Prostate gland (tissue), 2 donors: ENCODE measurements at regions not wholly inside any gene's neighbourhood (a gene's known extent, or its start where the extent isn't known, plus 50 kb on each side); places are given as distances from the start of the nearest gene placed in this dataset.

Experiments
- CTCF ChIP-seq, 4 experiments: fragments of 200-600 bp in 2 of 4; fragments of 450-650 bp in 2 of 4; sonication (generic) in 2 of 4; IDR thresholded peaks; 1 replicate in 3 of 4; 2 replicates in 1 of 4; pipeline ENCODE4 v1.5.1; 2016 to 2019; ENCODE audit warnings: antibody characterized with exemption in 4 of 4, mild to moderate bottlenecking in 2 of 4, moderate library complexity in 2 of 4
- POLR2AphosphoS5 ChIP-seq: sonication (generic); formaldehyde crosslinking; IDR thresholded peaks from one replicate; pipeline ENCODE4 v1.6.1; 2017; ENCODE audit warnings: antibody characterized with exemption

DNA sequence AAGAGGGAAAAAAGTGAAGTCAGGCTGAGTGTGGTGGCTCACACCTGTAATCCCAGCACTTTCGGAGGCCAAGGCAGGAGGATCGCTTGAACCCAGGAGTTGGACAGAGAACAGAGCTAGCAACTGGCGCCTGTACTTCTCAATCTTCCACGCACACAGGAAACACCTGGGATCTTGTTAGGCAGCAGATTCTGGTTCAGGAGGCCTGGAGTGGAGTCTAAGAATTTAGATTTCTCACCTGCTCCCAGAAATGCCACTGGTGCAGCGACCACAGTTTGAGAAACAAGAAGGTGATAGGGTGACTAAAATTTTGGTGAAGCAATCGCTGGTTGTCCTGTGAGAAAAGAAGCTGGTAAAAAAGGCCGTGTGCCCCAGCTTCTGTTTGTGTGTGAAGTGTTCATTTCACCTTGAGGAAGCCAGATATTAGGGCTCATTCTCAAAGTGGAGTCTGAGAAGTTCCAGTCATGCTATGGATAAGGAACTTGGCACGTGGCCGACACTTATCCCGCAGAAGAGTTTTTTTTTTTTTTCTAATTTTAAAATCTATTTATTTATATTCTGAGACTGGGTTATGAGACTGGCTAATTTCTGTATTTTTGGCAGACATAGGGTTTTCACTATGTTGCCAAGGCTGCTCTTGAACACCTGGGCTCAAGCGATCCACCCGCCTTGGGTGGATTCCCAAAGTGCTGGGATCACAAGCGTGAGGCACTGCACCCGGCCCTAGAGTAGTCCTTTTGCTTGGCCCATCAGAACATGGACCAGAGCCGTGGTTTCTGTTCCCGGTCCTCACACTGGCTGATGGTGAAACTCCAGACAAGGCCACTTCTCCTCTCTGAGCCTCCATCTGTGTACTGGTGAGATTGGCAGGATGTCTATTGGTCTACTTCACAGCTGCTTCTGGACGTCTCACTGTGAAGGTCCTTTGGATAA is 324.6 kb upstream of the PROK2 start:
- TF ChIP-seq POLR2AphosphoS5: no peak
- TF ChIP-seq CTCF (IDR thresholded peaks at IDR 0.05): no peak
